NCI-H2029 treated with DMSO at 0.1 percent for 48 hours (cell line): ENCODE measurements at regions not wholly inside any gene's neighbourhood (a gene's known extent, or its start where the extent isn't known, plus 50 kb on each side); places are given as distances from the start of the nearest gene placed in this dataset.

ENCODE experiments used
- DNase-seq: peaks from one replicate; lab custom pipeline; 2025; lab: John Stamatoyannopoulos, UW

- no peak for DNase-seq
Observed at GRCh38 chr14:97730706-97731105, 933.5 kb downstream of the VRK1 start.

GRCh38 chr14:97731800-97732199 is 934.6 kb downstream of the VRK1 start:
- no peak for DNase-seq

GRCh38 chr14:97747316-97747715 is 950.1 kb downstream of the VRK1 start:
- no peak for DNase-seq

- no peak for DNase-seq
Observed at GRCh38 chr14:97748616-97749015, 951.4 kb downstream of the VRK1 start.

- DNase-seq = no peak
Observed at GRCh38 chr14:97757491-97757890, 960.3 kb downstream of the VRK1 start.

- no peak for DNase-seq
Observed at GRCh38 chr14:97760050-97760449, 962.9 kb downstream of the VRK1 start.

- DNase-seq = no peak
Observed at GRCh38 chr14:97762386-97762785, 965.2 kb downstream of the VRK1 start.

GRCh38 chr14:97771340-97772045 is 974.3 kb downstream of the VRK1 start:
- no peak for DNase-seq

GRCh38 chr14:97773598-97773997 is 976.4 kb downstream of the VRK1 start:
- DNase-seq = no peak

- no peak for DNase-seq
Observed at GRCh38 chr14:97776890-97777558, 979.8 kb downstream of the VRK1 start.

GRCh38 chr14:97777622-97778355 is 980.6 kb downstream of the VRK1 start:
- no peak for DNase-seq

GRCh38 chr14:97779140-97779539 is 982.0 kb downstream of the VRK1 start:
- DNase-seq = no peak

- no peak for DNase-seq
Observed at GRCh38 chr14:97780804-97781203, 983.6 kb downstream of the VRK1 start.

- DNase-seq = no peak
Observed at GRCh38 chr14:97781961-97782360, 984.8 kb downstream of the VRK1 start.

GRCh38 chr14:97782871-97783414 is 985.8 kb downstream of the VRK1 start:
- DNase-seq = no peak

GRCh38 chr14:97785495-97785894 is 988.3 kb downstream of the VRK1 start:
- no peak for DNase-seq

- no peak for DNase-seq
Observed at GRCh38 chr14:97788364-97788763, 991.2 kb downstream of the VRK1 start.

- DNase-seq = no peak
Observed at GRCh38 chr14:97788846-97789526, 991.8 kb downstream of the VRK1 start.

- no peak for DNase-seq
Observed at GRCh38 chr14:97791072-97791471, 993.9 kb downstream of the VRK1 start.

- DNase-seq = no peak
Observed at GRCh38 chr14:97791906-97792305, 994.7 kb downstream of the VRK1 start.

GRCh38 chr14:97796511-97796910 is 999.3 kb downstream of the VRK1 start:
- DNase-seq = no peak

GRCh38 chr14:97798176-97798575 is 1001.0 kb downstream of the VRK1 start:
- no peak for DNase-seq
